Hepatocyte (in vitro differentiated cells): ENCODE measurements at regions not wholly inside any gene's neighbourhood (a gene's known extent, or its start where the extent isn't known, plus 50 kb on each side); places are given as distances from the start of the nearest gene placed in this dataset.

Source experiments
- DNase-seq: peaks from one replicate; pipeline ENCODE4 v3.0.0-alpha.2; 2016; ENCODE audit warnings: low spot score
- H2AFZ ChIP-seq: fragments of 200-600 bp; sonication (generic); 2 replicates; pipeline ENCODE4 v1.6.0; 2016; ENCODE audit warnings: antibody characterized with exemption, mild to moderate bottlenecking
- H3K27ac ChIP-seq: fragments of 200-600 bp; sonication (generic); 2 replicates; pipeline ENCODE4 v1.5.1; 2016; ENCODE audit warnings: mild to moderate bottlenecking
- H3K27me3 ChIP-seq: fragments of 200-600 bp; sonication (generic); 2 replicates; pipeline ENCODE4 v1.6.1; 2016
- H3K36me3 ChIP-seq: fragments of 200-600 bp; sonication (generic); replicated peaks from 2 replicates; pipeline ENCODE4 v1.5.1; 2016; ENCODE audit warnings: low read depth; ENCODE audit not compliant: insufficient read depth
- H3K4me1 ChIP-seq: fragments of 200-600 bp; sonication (generic); 2 replicates; pipeline ENCODE4 v1.5.1; 2016; ENCODE audit warnings: mild to moderate bottlenecking, moderate library complexity; ENCODE audit not compliant: insufficient read depth
- H3K4me2 ChIP-seq: fragments of 200-600 bp; sonication (generic); 2 replicates; pipeline ENCODE4 v1.6.0; 2016
- H3K4me3 ChIP-seq: fragments of 200-600 bp; sonication (generic); 2 replicates; pipeline ENCODE4 v1.5.1; 2016; ENCODE audit warnings: mild to moderate bottlenecking
- H3K79me2 ChIP-seq: fragments of 200-600 bp; sonication (generic); 2 replicates; pipeline ENCODE4 v1.6.0; 2017; ENCODE audit warnings: mild to moderate bottlenecking
- H3K9me2 ChIP-seq: fragments of 200-600 bp; sonication (generic); replicated peaks from 2 replicates; pipeline ENCODE4 v1.6.0; 2017; ENCODE audit warnings: mild to moderate bottlenecking; ENCODE audit not compliant: insufficient read depth
- H3K9me3 ChIP-seq: fragments of 200-600 bp; sonication (generic); 2 replicates; pipeline ENCODE4 v1.5.1; 2016; ENCODE audit warnings: low read depth, mild to moderate bottlenecking
- H4K20me1 ChIP-seq: fragments of 200-600 bp; sonication (generic); 2 replicates; pipeline ENCODE4 v1.6.0; 2016; ENCODE audit warnings: mild to moderate bottlenecking; ENCODE audit not compliant: insufficient read depth, poor library complexity, severe bottlenecking
- CTCF ChIP-seq: fragments of 200-600 bp; sonication (generic); IDR thresholded peaks from 2 replicates; pipeline ENCODE4 v1.5.1; 2016; ENCODE audit warnings: antibody characterized with exemption, mild to moderate bottlenecking; ENCODE audit not compliant: poor library complexity
- EZH2 ChIP-seq: fragments of 200-600 bp; sonication (generic); IDR thresholded peaks from 2 replicates; pipeline ENCODE4 v1.6.1; 2016; ENCODE audit warnings: antibody characterized with exemption, mild to moderate bottlenecking, borderline replicate concordance
- EZH2phosphoT487 ChIP-seq: fragments of 200-600 bp; sonication (generic); IDR thresholded peaks from one replicate; pipeline ENCODE4 v1.6.1; 2018; ENCODE audit warnings: antibody characterized with exemption, mild to moderate bottlenecking, low read depth, moderate library complexity; ENCODE audit not compliant: unreplicated experiment, severe bottlenecking
- WGBS: methylation state at CpG from one replicate; pipeline ENCODE4 v1.1.6; 2016; ENCODE audit warnings: low lambda C conversion rate; ENCODE audit errors: missing lambda C conversion rate; 5-methylcytosine and 5-hydroxymethylcytosine counted together

GRCh38 chr2:41955316-41956043 is 92.3 kb upstream of the PKDCC start:
- H3K4me3 ChIP-seq: no peak overlapping the region
- WGBS: 89% methylated on average over 5 of the region's 5 CpGs

DNA sequence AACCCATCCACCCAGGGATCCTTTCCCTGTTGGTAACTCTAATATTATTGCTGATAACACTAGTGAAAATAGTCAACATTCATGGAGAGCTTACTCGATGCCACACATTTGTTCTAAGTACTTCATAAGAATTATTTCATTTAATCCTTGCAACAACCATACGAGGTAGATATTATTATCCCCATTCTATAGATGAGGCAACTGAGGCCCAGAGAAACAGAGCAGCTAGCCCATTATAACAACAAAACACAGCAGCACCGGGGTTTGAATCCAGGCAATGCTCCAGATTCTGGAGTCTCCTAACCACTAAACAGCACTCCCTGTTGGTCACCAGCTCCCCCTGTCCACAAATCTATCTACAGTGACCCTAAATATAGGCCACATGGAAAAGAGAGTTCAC is 90.4 kb upstream of the PKDCC start:
- Histone ChIP-seq H3K4me3 (no peak overlapping the region), H3K79me2 (no peaks in the 10 kb centered on the region), H3K27me3 (no peaks in the 10 kb centered on the region), H2AFZ (no peak overlapping the region), H3K4me2 (no peak overlapping the region), H3K4me1 (no peaks in the 10 kb centered on the region), H3K36me3 (no peaks in the 10 kb centered on the region), H3K27ac (no peak overlapping the region), H4K20me1 (no peaks in the 10 kb centered on the region), H3K9me2 (no peaks in the 10 kb centered on the region), H3K9me3 (no peaks in the 10 kb centered on the region)
- no peak for DNase-seq
- 93% methylated on average over 3 of the region's 3 CpGs for WGBS
- TF ChIP-seq CTCF (no peak), EZH2phosphoT487 (no peak), EZH2 (no peak)

More at GRCh38 chr2:41955316-41956043, 92.3 kb upstream of the PKDCC start:
- Histone ChIP-seq H2AFZ (no peak overlapping the region), H3K27ac (no peak overlapping the region), H3K4me2 (no peak overlapping the region), H3K27me3 (no peaks in the 10 kb centered on the region), H4K20me1 (no peaks in the 10 kb centered on the region), H3K4me1 (peaks cover 2% of the 10 kb centered on the region), H3K9me2 (no peaks in the 10 kb centered on the region), H3K79me2 (no peaks in the 10 kb centered on the region), H3K36me3 (no peaks in the 10 kb centered on the region), H3K9me3 (no peaks in the 10 kb centered on the region)
- DNase-seq: no peak
- TF ChIP-seq CTCF (no peak), EZH2 (no peak)

DNA sequence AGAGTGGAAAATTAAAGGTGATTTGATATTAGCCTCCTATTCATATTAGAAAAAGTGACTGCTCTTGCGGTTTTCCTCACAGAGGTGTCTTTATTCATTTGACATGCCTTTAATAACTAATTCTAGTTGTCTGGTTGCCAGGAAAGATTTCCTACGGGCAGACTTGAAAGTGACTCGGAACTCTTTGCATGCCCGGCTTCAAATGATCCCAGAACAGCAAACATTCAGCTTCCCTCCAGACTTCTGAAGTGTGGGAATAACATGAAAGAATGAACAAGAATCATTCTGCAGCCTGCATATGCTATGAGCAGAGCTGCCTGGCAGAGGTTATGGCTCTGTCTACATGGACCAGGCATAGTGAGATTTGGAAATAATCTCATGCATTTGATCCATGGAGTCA is 89.6 kb upstream of the PKDCC start:
- Histone ChIP-seq H3K4me2 (no peak overlapping the region), H3K4me3 (no peak overlapping the region), H3K36me3 (no peaks in the 10 kb centered on the region), H3K4me1 (peaks cover 7% of the 10 kb centered on the region), H3K27ac (no peak overlapping the region), H3K9me3 (no peaks in the 10 kb centered on the region), H3K79me2 (no peaks in the 10 kb centered on the region), H3K27me3 (no peaks in the 10 kb centered on the region), H4K20me1 (no peaks in the 10 kb centered on the region), H2AFZ (no peak overlapping the region), H3K9me2 (no peaks in the 10 kb centered on the region)
- DNase-seq: no peak
- TF ChIP-seq EZH2: no peak
- no peak for TF ChIP-seq CTCF
- no peak for TF ChIP-seq EZH2phosphoT487
- 74% methylated on average over 4 of the region's 4 CpGs for WGBS
